HG02943 (cell line): ENCODE measurements at regions not wholly inside any gene's neighbourhood (a gene's known extent, or its start where the extent isn't known, plus 50 kb on each side); places are given as distances from the start of the nearest gene placed in this dataset.
"Not testable (repeated sequence)": the region's sequence is repeated elsewhere in the genome, so short reads cannot be mapped to it uniquely, and the experiment has no call there.

Source experiments
- ATAC-seq: cut with Tn5 transposase; IDR thresholded peaks from one replicate; pipeline ENCODE4 v1.9.1; 2021; ENCODE audit warnings: mild to moderate bottlenecking, low read depth, moderate library complexity; ENCODE audit not compliant: unreplicated experiment

DNA sequence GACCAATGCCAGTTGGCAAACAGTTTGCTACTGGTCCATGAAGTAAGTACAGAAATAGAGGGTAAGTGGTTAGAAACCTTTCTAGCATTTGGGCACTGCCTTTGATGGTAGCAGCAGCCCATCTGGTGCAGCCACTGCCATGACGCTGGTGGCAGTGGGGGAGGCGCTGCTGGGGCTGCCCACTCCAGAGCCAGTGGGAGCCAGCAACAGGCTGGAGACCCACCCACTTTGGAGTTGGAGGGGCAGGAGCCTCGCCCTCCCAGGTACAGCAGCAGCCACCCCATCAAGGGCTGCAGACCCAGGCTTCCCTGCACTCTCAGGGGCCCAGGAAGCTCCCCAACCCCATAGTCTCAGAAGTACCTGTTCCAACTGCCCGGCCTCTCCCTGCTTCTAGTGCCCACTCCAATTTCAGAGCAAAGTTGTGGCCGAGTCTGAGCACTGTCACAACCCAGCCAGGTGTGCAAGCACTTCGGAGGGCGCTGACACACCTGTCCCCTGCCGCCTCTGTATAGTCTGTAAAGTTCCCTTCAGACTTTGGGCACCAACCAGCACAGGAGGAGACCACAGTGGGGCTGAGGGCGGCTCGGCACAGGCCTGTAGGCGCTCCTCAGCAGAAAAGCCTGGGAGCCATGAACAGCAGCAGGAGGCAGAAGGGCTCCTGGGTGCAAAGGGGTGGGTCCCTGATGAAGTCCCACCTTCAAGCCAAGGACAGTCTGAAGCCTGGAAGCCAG lies 125.6 kb upstream of the CCDC150 start:
- no peak for ATAC-seq

DNA sequence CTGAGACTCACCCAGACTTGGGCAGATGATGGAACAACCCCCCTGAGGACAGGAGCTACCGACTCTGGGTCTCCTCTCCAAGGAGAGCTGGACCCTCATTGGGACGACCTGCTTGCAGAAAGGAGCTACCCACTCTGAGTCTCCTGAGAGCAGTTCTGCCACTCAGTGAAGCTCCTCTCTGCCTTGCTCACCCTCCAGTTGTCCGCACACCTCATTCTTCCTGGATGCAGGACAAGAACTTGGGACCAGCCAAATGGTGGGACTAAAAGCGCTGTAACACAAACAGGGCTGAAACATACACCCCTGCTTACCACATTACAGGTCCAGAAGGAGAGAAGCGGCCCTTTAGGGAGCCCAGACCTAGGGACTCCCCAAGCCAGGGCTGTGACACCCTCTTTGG lies 124.9 kb upstream of the CCDC150 start:
- ATAC-seq, result no peak

DNA sequence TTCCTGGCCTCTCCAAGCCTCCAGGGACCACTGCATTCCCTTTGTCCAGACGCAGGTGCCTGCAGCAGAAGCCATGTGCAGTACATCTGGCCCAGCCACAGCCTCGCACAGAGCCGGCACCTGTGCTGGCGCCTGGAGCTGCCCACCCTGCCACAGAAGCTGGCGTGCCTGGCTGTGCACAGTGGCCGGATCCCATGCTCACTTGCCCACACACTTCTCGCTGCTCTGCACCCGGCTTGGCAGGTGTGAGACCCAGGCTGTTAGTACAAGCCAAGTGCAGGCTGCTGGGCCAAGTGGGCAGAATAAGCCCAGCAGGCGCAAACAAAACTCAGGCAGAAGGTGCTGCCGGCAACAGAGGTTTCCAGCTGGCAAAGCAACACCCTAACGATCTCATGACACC lies 124.5 kb upstream of the CCDC150 start:
- ATAC-seq, result no peak

DNA sequence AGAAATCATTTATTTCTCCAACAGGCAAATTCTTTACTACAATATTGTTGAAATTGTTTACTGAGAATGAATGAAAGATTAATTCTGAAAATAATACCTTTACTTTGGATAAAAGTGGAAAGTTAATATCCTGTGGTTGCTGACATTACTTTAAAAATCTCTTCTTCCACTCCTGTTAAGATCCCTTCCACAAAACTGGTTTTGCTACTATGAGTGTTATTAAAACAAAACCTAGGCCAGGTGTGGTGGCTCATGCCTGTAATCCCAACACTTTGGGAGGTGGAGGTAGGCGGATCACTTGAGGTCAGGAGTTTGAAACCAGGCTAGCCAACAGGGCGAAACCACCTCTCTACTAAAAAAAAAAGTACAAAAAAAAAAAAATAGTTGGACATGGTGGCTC lies 123.9 kb upstream of the CCDC150 start:
- ATAC-seq, result no peak

DNA sequence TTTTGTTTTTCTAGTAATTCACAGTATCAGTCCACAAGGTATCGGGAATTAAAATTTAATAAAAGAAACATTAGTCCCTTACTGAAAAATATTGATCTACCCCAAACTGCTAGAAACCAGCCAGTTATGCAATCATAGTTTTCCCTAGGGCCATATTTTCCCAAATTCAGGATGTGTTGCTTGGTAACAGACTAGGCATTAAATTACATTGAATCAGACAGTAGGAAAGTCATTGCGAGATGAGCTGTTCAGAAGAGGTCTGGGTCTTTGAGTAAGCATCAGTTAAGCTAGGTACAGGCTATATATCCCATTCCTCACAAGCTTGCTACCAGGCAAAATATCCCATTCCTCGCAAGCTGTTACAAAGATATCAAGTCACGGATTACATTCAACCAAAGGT lies 123.0 kb upstream of the CCDC150 start:
- ATAC-seq, result no peak

DNA sequence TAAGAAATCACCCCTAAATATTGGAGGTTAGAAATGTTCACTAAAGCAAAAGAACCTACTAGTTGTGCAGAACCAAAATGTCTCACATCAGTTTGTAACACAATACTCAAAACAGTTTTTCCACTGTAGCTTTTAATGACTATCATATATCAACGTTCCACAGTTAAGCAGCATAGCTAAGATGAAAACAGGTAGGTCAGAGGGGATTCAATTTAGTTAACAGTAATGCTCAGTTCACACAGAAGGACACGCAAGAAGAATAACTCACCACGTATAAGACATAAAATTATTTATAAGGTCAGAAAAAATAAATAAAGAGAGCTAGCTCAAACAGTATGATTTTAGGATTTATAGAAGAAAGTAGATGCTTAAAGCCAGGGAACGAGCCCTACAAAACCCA lies 118.9 kb upstream of the CCDC150 start:
- ATAC-seq, result no peak

DNA sequence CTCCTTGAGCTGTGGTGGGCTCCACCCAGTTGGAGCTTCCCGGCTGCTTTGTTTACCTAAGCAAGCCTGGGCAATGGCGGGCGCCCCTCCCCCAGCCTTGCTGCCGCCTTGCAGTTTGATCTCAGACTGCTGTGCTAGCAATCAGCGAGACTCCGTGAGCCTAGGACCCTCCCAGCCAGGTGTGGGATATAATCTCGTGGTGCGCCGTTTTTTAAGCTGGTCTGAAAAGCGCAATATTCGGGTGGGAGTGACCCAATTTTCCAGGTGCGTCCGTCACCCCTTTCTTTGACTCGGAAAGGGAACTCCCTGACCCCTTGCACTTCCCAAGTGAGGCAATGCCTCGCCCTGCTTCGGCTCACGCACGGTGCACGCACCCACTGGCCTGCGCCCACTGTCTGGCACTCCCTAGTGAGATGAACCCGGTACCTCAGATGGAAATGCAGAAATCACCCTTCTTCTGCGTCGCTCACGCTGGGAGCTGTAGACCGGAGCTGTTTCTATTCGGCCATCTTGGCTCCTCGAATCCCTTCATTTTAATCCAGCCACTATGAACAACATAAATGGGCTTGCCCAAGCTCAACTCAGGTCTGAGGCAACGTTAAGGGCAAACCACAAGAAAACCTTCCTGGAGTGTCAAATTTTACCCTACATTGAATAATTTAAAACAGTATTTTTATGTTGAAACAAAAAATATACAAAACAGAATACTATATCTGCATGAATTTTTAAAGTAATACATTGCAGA lies 112.4 kb upstream of the CCDC150 start:
- not testable (repeated sequence) for ATAC-seq

DNA sequence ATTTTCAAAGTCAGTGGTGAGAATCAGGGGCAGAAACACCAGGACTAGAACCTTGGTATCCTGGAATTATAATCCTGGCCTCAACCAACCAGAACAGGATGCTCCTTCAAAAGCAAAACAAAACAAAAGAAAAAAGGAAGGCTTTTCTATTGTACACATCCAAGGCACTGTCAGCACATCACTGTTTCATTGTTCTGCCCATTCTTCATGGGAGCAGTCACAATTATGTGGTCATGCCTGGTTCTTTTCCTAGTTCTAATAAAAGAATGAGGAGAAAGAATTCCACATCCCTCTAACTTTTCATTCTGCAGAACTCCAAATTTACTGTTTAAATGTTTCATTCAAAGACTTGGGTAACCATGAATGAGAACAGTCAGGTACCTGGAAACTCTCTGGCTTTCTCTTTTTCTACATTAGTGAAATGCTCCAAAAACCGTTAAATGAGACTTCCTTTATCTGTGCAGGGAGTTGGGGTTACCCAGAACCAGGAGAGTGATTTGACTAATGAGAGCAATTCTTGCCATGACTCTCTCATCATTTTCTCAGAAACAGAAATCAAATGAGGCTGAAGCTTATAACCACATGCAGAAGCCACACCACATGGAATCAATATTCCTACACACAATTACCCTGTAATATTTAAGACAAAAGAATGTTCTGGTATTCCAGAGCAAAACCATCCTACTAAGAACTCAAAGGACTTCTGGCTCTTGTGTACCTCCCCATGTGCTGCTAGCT lies 110.9 kb upstream of the CCDC150 start:
- ATAC-seq, result no peak

DNA sequence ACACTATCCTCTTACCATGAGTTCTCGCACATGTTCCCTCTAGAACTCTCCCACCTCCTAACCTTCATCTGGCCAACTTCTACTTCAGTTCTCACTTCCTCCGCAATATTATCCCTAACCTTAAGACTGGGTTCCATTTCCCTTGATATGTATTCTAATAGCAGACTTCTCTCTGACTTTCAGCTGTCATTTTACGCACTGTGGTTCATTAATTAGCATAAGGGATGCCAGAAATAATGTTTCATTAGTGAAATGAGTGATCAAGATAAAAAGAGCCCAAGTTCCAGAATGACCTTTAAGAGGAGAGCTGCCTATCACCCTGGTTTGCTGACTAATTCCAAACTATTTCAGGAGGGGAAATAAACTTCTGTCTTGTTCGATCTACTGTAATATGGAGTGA lies 108.6 kb upstream of the CCDC150 start:
- no peak for ATAC-seq

DNA sequence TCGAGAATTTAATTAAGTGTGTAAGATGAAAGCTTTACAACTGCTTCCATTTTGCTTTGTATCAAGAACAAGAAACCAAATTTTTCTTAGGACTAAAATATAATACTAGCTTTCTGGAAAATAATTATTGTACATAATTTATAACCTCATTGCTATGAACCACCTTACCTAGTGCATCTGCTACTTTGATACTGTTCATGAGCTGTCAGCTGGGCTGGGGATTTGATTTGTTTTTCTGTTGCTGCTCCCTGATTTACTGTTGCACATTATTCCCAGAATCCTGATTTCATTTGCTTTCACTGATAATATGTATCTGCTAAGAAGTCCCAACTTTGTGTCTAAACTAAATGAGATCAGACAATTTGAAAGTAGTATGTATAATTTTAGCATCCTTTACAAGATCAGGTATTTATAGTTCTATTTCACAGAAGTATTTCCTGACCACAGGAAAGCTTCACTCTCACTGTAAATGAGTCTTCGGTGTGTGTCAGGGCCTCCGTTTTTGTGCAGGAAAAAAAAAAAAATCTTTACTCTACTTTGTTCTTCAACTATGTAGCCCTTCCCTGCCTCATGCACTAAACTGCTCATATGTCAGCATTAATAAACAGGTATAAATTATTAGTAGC lies 105.6 kb upstream of the CCDC150 start:
- no peak for ATAC-seq

DNA sequence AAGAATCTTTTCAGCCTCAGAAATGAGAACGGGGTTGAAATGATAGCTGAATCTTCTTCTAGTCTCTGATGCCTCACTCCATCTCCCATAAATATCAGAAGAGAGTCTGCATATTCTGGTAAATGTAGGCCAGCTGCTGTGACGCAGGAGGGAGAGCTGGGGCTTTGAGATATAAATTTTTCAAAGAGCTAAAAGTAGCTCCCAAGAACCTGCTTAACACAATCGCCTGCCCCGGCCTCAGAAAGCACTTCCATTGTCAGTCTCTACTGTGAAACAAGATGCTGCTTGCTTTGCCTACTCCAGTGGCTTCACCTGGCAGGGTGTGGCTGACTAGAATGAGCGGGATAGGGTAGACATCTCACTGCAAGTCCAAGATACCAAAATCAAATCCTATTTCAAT lies 105.0 kb upstream of the CCDC150 start:
- ATAC-seq, result no peak

DNA sequence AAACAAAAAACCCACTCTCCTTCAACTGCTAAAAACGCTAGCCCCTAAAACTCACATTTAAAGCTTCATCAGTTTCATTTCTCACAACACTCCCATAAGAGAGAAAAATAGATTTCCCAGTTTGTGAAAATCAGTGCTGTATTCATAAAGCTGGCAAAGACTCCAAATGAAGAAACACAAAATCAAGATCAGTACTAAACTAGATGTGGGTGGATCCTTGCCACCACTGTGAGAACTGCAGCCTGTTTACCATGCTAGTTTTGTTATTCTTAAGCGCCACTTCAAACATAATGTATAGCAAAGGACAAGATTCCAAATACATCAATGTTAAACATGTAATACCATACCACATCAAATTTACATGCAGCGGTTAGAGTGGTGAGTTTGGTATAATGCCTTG lies 104.5 kb upstream of the CCDC150 start:
- ATAC-seq, result no peak

DNA sequence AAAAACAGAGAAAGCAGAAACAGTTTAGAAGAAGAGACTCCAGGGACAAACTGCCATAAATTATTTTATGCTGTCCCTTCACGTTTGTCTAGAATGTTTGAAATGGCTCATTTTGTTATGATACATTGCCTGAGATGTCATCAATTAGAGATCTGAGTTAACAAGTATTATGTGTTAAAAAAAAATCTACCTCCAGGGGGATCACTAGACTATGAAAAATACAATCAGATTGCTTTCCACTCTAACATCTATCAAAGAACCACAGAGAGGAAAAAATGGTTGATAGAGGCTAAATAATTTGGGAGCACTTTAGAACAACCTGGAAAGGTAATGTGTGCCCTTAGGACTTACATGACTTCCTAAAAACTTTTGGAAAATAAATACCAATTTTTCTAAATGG lies 103.8 kb upstream of the CCDC150 start:
- ATAC-seq, result no peak

DNA sequence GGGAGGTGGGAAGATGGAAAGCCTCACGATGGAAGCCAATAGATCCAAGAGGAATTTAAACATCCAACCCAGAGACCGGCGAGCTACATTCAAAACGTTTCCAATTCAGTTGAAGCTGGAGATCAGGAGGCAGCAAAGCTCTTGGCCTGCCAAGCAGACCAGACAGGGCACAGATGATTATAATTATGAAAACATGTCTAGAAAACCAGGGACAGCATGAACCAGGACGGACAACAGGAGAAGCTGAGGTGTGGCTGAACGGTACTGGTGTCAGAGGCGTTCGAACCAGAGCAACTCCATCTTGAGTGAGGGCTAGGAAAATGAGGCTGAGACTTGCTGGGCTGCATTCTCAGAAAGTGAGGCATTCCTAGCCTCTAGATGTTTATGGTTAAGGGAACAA lies 102.2 kb upstream of the CCDC150 start:
- no peak for ATAC-seq

DNA sequence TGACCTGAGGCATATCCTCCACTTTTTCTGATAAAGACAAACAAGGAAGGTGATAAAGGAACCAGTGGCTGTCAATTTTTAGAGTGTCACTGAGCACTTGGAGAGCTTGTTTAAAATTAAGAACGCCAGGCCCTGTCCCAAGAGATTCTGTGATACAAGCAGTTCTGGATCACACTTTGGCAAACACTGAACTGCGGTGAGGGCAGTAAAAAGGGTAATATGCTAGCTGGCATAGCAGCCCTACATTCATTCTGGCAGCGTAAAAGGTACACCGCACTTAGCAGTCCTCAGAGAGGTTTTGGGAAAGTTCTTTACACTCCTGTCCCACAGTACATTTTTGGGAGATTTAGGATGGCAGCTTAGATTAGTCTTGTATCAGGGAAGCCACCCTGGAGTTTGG lies 101.3 kb upstream of the CCDC150 start:
- ATAC-seq, result no peak

DNA sequence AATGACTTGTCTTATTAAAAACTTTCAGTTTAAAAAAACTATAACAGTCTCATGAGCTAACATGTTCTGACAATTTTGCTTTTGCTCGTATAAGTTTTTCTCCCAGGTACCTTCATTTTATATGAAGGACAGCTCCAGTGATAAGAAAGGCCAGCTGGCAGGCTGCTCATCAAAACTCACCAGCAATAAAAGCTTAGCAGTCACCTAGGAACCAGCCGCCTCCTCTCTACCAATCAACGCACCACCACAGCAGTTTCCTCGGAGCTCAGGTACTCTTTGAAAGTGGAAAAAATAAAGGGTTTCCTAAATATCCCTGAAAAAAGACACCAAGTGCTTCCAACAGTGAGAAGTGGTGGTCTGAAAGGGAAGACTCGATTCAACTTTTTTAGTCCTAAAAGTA lies 100.9 kb upstream of the CCDC150 start:
- ATAC-seq, result no peak

DNA sequence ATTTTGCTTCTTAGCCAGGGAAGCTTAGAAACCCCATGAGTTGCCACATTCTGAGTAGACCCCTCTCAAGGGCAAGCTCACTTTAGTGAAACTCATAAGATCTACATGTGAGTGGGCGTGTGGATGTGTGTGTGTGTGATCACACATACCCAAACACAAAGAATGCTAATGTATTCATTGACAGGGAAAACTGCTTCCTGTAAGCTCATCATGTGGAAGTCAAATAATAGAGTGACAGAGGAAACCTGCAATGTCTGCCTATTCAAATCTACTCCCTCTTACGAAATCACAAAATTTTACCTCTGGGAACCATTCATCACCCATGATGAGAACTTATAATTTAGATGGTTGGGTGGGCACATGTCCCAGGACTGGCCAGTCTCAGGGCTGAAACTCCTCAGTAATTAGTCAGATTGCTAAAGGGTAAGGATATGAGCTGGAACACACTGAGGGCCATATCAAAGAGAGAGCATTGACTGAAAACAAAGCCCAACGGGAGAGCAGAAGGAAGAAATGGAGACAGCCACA lies 94.5 kb upstream of the CCDC150 start:
- ATAC-seq, result no peak

DNA sequence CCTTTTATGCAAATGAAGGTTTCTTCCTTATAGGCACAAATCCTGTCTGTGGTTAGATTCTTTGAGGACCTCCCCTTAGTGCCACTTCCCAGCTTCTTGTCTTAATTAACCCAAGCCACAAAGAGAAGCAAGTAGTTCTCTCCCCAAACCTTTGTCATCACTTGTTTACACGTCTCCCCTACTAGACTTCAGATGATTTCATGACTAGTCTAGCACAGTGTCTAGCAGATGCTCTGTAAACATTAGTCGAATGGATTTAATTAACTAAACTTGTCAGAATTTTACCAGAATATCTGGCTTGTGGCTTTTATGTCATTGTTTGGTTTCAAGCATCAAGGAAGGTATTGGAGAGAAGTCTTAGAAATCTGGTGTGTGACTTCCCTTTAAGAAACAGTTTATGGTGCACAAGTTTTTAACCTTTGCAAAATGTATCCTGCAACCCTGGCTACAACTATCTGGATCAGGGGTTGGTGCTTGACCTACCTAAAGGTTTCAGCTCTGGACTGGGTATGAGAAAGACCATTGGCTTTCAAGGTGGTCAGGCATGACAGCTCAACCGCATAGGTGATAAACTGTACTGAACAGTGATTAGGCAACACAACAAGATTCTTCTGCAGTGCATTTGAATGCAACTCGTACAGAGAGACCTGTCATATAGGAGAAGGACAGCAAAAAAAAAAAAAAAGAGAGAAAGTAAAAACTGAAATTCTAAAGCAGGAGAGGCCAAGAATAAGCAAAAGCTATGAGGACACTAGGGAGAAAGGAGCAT lies 93.2 kb upstream of the CCDC150 start:
- no peak for ATAC-seq

DNA sequence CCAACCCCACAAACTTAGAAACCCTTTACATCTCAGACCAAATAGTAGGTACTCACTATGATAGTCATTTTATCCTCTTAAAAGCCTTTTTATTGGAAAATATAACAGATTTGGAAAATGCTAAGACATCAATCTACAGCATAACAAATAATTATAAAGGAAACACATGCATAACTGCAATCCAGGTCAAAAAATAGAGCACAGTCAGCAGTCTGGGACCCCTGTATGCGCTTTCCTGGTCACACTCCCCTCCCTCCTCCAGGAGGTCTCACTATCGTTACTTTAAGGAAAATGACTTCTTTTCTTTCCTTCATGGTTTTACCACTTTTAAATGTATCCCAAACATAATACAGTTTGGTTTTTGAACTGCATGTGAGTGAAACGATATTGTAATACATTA lies 90.5 kb upstream of the CCDC150 start:
- ATAC-seq, result no peak

DNA sequence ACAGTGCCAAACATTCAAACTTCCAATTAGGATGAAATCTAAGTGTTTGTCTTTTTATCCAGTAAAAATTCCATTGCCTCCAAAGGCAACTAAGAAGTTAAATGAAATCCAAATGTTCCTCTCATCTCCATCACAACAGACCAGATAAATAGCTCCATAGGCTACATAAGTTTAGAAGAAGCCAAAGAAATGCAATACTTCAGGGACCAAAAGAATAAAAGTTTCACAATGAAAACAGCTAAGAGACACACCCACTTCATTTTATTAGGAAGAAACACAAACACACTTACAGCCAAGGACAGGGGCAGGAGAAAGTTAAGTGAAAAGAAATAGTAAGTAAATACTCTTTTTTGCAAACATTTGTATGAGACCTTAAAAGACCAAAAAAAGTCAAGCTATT lies 88.5 kb upstream of the CCDC150 start:
- ATAC-seq, result no peak
